ENCODE measurements at regions not wholly inside any gene's neighbourhood (a gene's known extent, or its start where the extent isn't known, plus 50 kb on each side); places are given as distances from the start of the nearest gene placed in this dataset.

DNA sequence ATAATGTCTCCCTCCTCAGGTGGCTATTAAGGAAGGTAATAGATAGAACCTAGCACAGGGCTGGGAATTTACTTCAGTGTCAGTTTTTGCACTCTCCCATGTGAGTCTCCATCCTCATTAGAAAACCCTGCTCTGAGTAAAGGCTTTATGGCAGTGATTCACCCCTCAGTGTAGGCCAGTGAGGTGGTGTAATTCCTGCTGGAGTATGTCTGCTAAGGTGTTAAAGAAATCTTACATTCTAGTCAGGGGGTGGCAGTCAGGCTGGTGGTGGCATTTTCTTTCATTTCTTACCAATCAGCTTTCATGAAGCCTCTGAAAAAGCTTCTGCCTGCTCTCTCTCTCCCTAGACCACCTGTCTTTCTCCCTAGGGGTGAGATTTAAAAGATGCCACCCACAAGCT is 138.8 kb upstream of the CCL2 start:
- intact Hi-C loops (cut with micrococcal nuclease; ENCODE audit: unreplicated experiment) = no loop called here
- H3K27me3 Mint-ChIP-seq (ENCODE audit: insufficient read depth, unreplicated experiment) = peaks cover 23% of the 10 kb centered on the region
- no peaks in the 10 kb centered on the region for H3K4me1 Mint-ChIP-seq (ENCODE audit: low read depth, unreplicated experiment)
- BruUV-seq (replicated peaks) = no TSS peak
- no peaks in the 10 kb centered on the region for H3K9me3 Mint-ChIP-seq (ENCODE audit: unreplicated experiment)
- no peak overlapping the region for H3K27ac Mint-ChIP-seq (ENCODE audit: unreplicated experiment)
- H3K4me1 ChIP-seq = no peaks in the 10 kb centered on the region
- no peak overlapping the region for H3K4me3 ChIP-seq (ENCODE audit: low read depth, low read length)
- no peaks in the 10 kb centered on the region for H3K36me3 Mint-ChIP-seq (ENCODE audit: insufficient read depth, unreplicated experiment)
- TF ChIP-seq, protein P1, sequence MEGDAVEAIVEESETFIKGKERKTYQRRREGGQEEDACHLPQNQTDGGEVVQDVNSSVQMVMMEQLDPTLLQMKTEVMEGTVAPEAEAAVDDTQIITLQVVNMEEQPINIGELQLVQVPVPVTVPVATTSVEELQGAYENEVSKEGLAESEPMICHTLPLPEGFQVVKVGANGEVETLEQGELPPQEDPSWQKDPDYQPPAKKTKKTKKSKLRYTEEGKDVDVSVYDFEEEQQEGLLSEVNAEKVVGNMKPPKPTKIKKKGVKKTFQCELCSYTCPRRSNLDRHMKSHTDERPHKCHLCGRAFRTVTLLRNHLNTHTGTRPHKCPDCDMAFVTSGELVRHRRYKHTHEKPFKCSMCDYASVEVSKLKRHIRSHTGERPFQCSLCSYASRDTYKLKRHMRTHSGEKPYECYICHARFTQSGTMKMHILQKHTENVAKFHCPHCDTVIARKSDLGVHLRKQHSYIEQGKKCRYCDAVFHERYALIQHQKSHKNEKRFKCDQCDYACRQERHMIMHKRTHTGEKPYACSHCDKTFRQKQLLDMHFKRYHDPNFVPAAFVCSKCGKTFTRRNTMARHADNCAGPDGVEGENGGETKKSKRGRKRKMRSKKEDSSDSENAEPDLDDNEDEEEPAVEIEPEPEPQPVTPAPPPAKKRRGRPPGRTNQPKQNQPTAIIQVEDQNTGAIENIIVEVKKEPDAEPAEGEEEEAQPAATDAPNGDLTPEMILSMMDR (IDR thresholded peaks at IDR 0.05; ENCODE audit: insufficient read depth in 1 of 2, low read depth in 1 of 2, low read length in 1 of 2, severe bottlenecking in 1 of 2, unreplicated experiment in 1 of 2) = no peak
- peaks cover 2% of the 10 kb centered on the region for H3K27me3 ChIP-seq (replicated peaks; ENCODE audit: control insufficient read depth, insufficient read depth, low read length)
- ChIA-PET POLR2A (interaction anchor here (0.7 kb wide), 1 partner anchor 15 kb away, joined by 4 read pairs; no protein-coding TSS in a partner anchor), CTCF (no interaction called here)
- DNase-seq = no peak
- H3K4me3 Mint-ChIP-seq (ENCODE audit: unreplicated experiment) = no peak overlapping the region
- no peaks in the 10 kb centered on the region for H3K36me3 ChIP-seq (ENCODE audit: control insufficient read depth, insufficient read depth, low read length)
- H3K9me3 ChIP-seq = no peaks in the 10 kb centered on the region

DNA sequence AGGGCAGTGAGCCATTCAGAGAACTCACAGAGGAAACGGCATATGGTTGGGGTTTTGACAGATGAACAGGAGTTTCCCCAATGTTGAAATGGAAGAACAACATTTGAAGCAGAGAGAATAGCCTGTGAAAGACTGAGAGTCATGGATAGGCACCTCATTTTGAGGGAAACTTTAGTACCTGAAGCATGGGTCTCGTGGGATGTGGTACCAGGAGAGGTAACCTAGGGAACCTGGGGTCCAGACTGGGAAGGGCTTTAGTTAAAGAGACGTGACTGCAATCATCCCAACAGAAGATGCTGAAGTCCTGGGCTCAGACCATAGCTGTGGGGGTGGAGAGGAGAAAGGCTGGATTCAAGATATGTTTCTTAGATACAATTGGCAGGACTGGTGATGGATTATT is 137.8 kb upstream of the CCL2 start:
- no peak overlapping the region for H3K4me3 ChIP-seq (ENCODE audit: low read depth, low read length)
- Mint-ChIP-seq H3K27ac (ENCODE audit: unreplicated experiment) (no peak overlapping the region), H3K4me3 (ENCODE audit: unreplicated experiment) (no peak overlapping the region), H3K9me3 (ENCODE audit: unreplicated experiment) (no peaks in the 10 kb centered on the region), H3K27me3 (ENCODE audit: insufficient read depth, unreplicated experiment) (peaks cover 28% of the 10 kb centered on the region), H3K36me3 (ENCODE audit: insufficient read depth, unreplicated experiment) (no peaks in the 10 kb centered on the region), H3K4me1 (ENCODE audit: low read depth, unreplicated experiment) (no peaks in the 10 kb centered on the region)
- intact Hi-C loops (cut with micrococcal nuclease; ENCODE audit: unreplicated experiment) = no loop called here
- H3K36me3 ChIP-seq (ENCODE audit: control insufficient read depth, insufficient read depth, low read length) = no peaks in the 10 kb centered on the region
- no peak for DNase-seq
- BruUV-seq (replicated peaks) = no TSS peak
- no peaks in the 10 kb centered on the region for H3K4me1 ChIP-seq
- peaks cover 2% of the 10 kb centered on the region for H3K27me3 ChIP-seq (replicated peaks; ENCODE audit: control insufficient read depth, insufficient read depth, low read length)
- H3K9me3 ChIP-seq = no peaks in the 10 kb centered on the region
- POLR2A ChIA-PET = no interaction called here
- TF ChIP-seq, protein P1 (IDR thresholded peaks at IDR 0.05; ENCODE audit: insufficient read depth in 1 of 2, low read depth in 1 of 2, low read length in 1 of 2, severe bottlenecking in 1 of 2, unreplicated experiment in 1 of 2) = no peak
- CTCF ChIA-PET = no interaction called here

DNA sequence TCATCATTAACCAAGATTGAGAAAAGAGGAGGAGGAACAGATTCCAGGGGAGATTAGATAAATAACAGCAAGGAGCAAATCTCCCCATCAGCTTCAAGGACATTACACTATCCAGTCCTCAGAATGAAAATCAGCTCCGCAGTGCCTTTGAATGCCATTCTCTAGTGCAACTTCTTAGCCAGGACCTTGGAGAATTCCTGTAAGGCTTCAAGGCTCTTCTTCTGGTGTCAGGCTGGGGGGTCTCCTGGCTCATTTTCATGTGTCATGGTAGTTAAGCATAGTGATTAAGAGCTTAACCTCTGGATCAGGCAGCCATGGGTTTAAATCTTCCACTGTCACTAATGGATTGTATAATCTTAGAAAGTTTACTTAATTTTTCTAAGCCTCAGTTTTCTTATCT is 137.3 kb upstream of the CCL2 start:
- H3K36me3 Mint-ChIP-seq (ENCODE audit: insufficient read depth, unreplicated experiment) = no peaks in the 10 kb centered on the region
- peaks cover 2% of the 10 kb centered on the region for H3K27me3 ChIP-seq (replicated peaks; ENCODE audit: control insufficient read depth, insufficient read depth, low read length)
- no peak overlapping the region for H3K27ac Mint-ChIP-seq (ENCODE audit: unreplicated experiment)
- peaks cover 26% of the 10 kb centered on the region for H3K27me3 Mint-ChIP-seq (ENCODE audit: insufficient read depth, unreplicated experiment)
- no peaks in the 10 kb centered on the region for H3K9me3 ChIP-seq
- BruUV-seq (replicated peaks) = no TSS peak
- no peak overlapping the region for H3K4me3 ChIP-seq (ENCODE audit: low read depth, low read length)
- ChIA-PET POLR2A (no interaction called here), CTCF (no interaction called here)
- TF ChIP-seq, protein P1 (IDR thresholded peaks at IDR 0.05; ENCODE audit: insufficient read depth in 1 of 2, low read depth in 1 of 2, low read length in 1 of 2, severe bottlenecking in 1 of 2, unreplicated experiment in 1 of 2) = no peak
- no peaks in the 10 kb centered on the region for H3K9me3 Mint-ChIP-seq (ENCODE audit: unreplicated experiment)
- DNase-seq = no peak
- no peaks in the 10 kb centered on the region for H3K36me3 ChIP-seq (ENCODE audit: control insufficient read depth, insufficient read depth, low read length)
- no peaks in the 10 kb centered on the region for H3K4me1 ChIP-seq
- no peak overlapping the region for H3K4me3 Mint-ChIP-seq (ENCODE audit: unreplicated experiment)
- H3K4me1 Mint-ChIP-seq (ENCODE audit: low read depth, unreplicated experiment) = no peaks in the 10 kb centered on the region
- intact Hi-C loops (cut with micrococcal nuclease; ENCODE audit: unreplicated experiment) = no loop called here
